ENCODE measurements at regions not wholly inside any gene's neighbourhood (a gene's known extent, or its start where the extent isn't known, plus 50 kb on each side); places are given as distances from the start of the nearest gene placed in this dataset.
A peak's percentile ranks its signal among the peaks of the same experiment; 100 is the strongest.

GRCh38 chr11:23010790-23011335, 150.6 kb upstream of the CCDC179 start:
- Mint-ChIP-seq H3K36me3 (ENCODE audit: low read depth) (no peaks in the 10 kb centered on the region), H3K27me3 (ENCODE audit: insufficient read depth) (no peaks in the 10 kb centered on the region), H3K9me3 (no peaks in the 10 kb centered on the region), H3K4me3 (no peak overlapping the region), H3K4me1 (ENCODE audit: low read depth) (no peaks in the 10 kb centered on the region; the same call in 1 of the 2 replicates), H3K27ac (no peak overlapping the region)
- no peak for DNase-seq
- TF ChIP-seq CTCF (IDR thresholded peaks at IDR 0.05) = no peak

GRCh38 chr11:23012930-23013329, 152.7 kb upstream of the CCDC179 start:
- Mint-ChIP-seq H3K9me3 (no peaks in the 10 kb centered on the region), H3K4me1 (ENCODE audit: low read depth) (no peaks in the 10 kb centered on the region; the same call in 1 of the 2 replicates), H3K4me3 (no peak overlapping the region), H3K27me3 (ENCODE audit: insufficient read depth) (no peaks in the 10 kb centered on the region), H3K36me3 (ENCODE audit: low read depth) (no peaks in the 10 kb centered on the region), H3K27ac (no peak overlapping the region)
- no peak for TF ChIP-seq CTCF (IDR thresholded peaks at IDR 0.05)
- no peak for DNase-seq

GRCh38 chr11:23013509-23013908, 153.2 kb upstream of the CCDC179 start:
- H3K9me3 Mint-ChIP-seq = no peaks in the 10 kb centered on the region
- peak; percentile 18; the same call in 1 of the 2 replicates for TF ChIP-seq CTCF (IDR thresholded peaks at IDR 0.05)

GRCh38 chr11:23021287-23021863, 161.1 kb upstream of the CCDC179 start:
- peak; percentile 84 for TF ChIP-seq CTCF (IDR thresholded peaks at IDR 0.05)
- H3K27ac Mint-ChIP-seq = no peak overlapping the region
- H3K9me3 Mint-ChIP-seq = no peaks in the 10 kb centered on the region
- H3K27me3 Mint-ChIP-seq (ENCODE audit: insufficient read depth) = no peaks in the 10 kb centered on the region; the same call in 1 of the 2 replicates
- H3K4me3 Mint-ChIP-seq = no peak overlapping the region
- peak; percentile 12 for DNase-seq
- no peaks in the 10 kb centered on the region for H3K36me3 Mint-ChIP-seq (ENCODE audit: low read depth)
- peaks cover 13% of the 10 kb centered on the region; the same call in 1 of the 2 replicates for H3K4me1 Mint-ChIP-seq (ENCODE audit: low read depth)

More at GRCh38 chr11:23013509-23013908, 153.2 kb upstream of the CCDC179 start:
- H3K27me3 Mint-ChIP-seq (ENCODE audit: insufficient read depth) = no peaks in the 10 kb centered on the region
- no peak for DNase-seq
- no peak overlapping the region for H3K27ac Mint-ChIP-seq
- no peaks in the 10 kb centered on the region; the same call in 1 of the 2 replicates for H3K4me1 Mint-ChIP-seq (ENCODE audit: low read depth)
- no peak overlapping the region for H3K4me3 Mint-ChIP-seq
- no peaks in the 10 kb centered on the region for H3K36me3 Mint-ChIP-seq (ENCODE audit: low read depth)

- no peaks in the 10 kb centered on the region for H3K36me3 Mint-ChIP-seq (ENCODE audit: low read depth)
- H3K4me1 Mint-ChIP-seq (ENCODE audit: low read depth) = peaks cover 13% of the 10 kb centered on the region; the same call in 1 of the 2 replicates
- H3K27me3 Mint-ChIP-seq (ENCODE audit: insufficient read depth) = no peaks in the 10 kb centered on the region; the same call in 1 of the 2 replicates
- H3K9me3 Mint-ChIP-seq = no peaks in the 10 kb centered on the region
- H3K27ac Mint-ChIP-seq = no peak overlapping the region
- H3K4me3 Mint-ChIP-seq = no peak overlapping the region
- DNase-seq = no peak
- no peak for TF ChIP-seq CTCF (IDR thresholded peaks at IDR 0.05)
Observed at GRCh38 chr11:23022854-23023253, 162.6 kb upstream of the CCDC179 start.

Data from HFFc6 (cell line).